GM18858 (cell line): ENCODE measurements at regions not wholly inside any gene's neighbourhood (a gene's known extent, or its start where the extent isn't known, plus 50 kb on each side); places are given as distances from the start of the nearest gene placed in this dataset.

ENCODE experiments used
- ATAC-seq: cut with Tn5 transposase; IDR thresholded peaks from one replicate; pipeline ENCODE4 v1.9.1; 2021; ENCODE audit not compliant: unreplicated experiment

GRCh38 chr13:84912720-84913119 lies 886.5 kb downstream of the SLITRK6 start:
- no peak for ATAC-seq

GRCh38 chr13:84910423-84910822 lies 888.8 kb downstream of the SLITRK6 start:
- no peak for ATAC-seq

- ATAC-seq: no peak
These were observed 895.8 kb downstream of the SLITRK6 start for GRCh38 chr13:84903391-84903790.

- no peak for ATAC-seq
These were observed 897.0 kb downstream of the SLITRK6 start for GRCh38 chr13:84902243-84902642.

GRCh38 chr13:84896128-84896527 lies 903.1 kb downstream of the SLITRK6 start:
- ATAC-seq: no peak

GRCh38 chr13:84894749-84895148 lies 904.5 kb downstream of the SLITRK6 start:
- no peak for ATAC-seq

- no peak for ATAC-seq
These were observed 913.4 kb downstream of the SLITRK6 start for GRCh38 chr13:84885868-84886267.

GRCh38 chr13:84873951-84874350 lies 925.3 kb downstream of the SLITRK6 start:
- ATAC-seq: no peak

GRCh38 chr13:84870190-84870589 lies 929.0 kb downstream of the SLITRK6 start:
- ATAC-seq: no peak

GRCh38 chr13:84867246-84867645 lies 932.0 kb downstream of the SLITRK6 start:
- no peak for ATAC-seq

- no peak for ATAC-seq
These were observed 933.4 kb downstream of the SLITRK6 start for GRCh38 chr13:84865783-84866221.

GRCh38 chr13:84864341-84864740 lies 934.9 kb downstream of the SLITRK6 start:
- ATAC-seq: no peak

GRCh38 chr13:84847107-84847506 lies 952.1 kb downstream of the SLITRK6 start:
- no peak for ATAC-seq

- ATAC-seq: no peak
These were observed 953.2 kb downstream of the SLITRK6 start for GRCh38 chr13:84845907-84846619.

- ATAC-seq: no peak
These were observed 954.7 kb downstream of the SLITRK6 start for GRCh38 chr13:84844473-84844872.

- ATAC-seq: no peak
These were observed 955.9 kb downstream of the SLITRK6 start for GRCh38 chr13:84843368-84843767.

GRCh38 chr13:84834201-84834600 lies 951.9 kb upstream of the SLITRK1 start:
- no peak for ATAC-seq

GRCh38 chr13:84831666-84832657 lies 949.7 kb upstream of the SLITRK1 start:
- ATAC-seq: no peak

GRCh38 chr13:84823528-84823927 lies 941.3 kb upstream of the SLITRK1 start:
- no peak for ATAC-seq

- no peak for ATAC-seq
These were observed 939.0 kb upstream of the SLITRK1 start for GRCh38 chr13:84821261-84821660.

- ATAC-seq: no peak
These were observed 934.4 kb upstream of the SLITRK1 start for GRCh38 chr13:84816567-84817105.

GRCh38 chr13:84812789-84813188 lies 930.5 kb upstream of the SLITRK1 start:
- no peak for ATAC-seq
